H1 (cell line): ENCODE measurements at regions not wholly inside any gene's neighbourhood (a gene's known extent, or its start where the extent isn't known, plus 50 kb on each side); places are given as distances from the start of the nearest gene placed in this dataset.

ENCODE experiments used
- CTCF ChIA-PET: fragments of 300-600 bp; sonication (Branson Sonifier 250); formaldehyde crosslinking; loops from one replicate; lab custom pipeline; 2021; ENCODE audit not compliant: partially characterized antibody; lab: Charles Lee
- POLR2A ChIA-PET: fragments of 300-600 bp; sonication (Branson Sonifier 250); formaldehyde crosslinking; loops from one replicate; lab custom pipeline; 2021; ENCODE audit warnings: inconsistent platforms; ENCODE audit not compliant: partially characterized antibody; lab: Charles Lee
- DNase-seq, 2 experiments: peaks; one replicate each; pipeline versions ENCODE4 v3.0.0 to v3.0.0-alpha.2; 2010 to 2022; ENCODE audit warnings: low spot score in 2 of 2, low read depth in 1 of 2, mixed read lengths in 1 of 2
- FAIRE-seq: peaks from 2 replicates; lab custom pipeline; 2011; peaks lifted over from hg19 to GRCh38; lab: Jason Lieb, UNC
- H2AFZ ChIP-seq: 2 replicates; pipeline ENCODE4 v1.8.1; 2012; ENCODE audit warnings: low read length, inconsistent platforms
- H2AK5ac ChIP-seq: 2 replicates; pipeline ENCODE4 v1.6.1; 2013; ENCODE audit warnings: low read depth, low read length
- H2BK120ac ChIP-seq: replicated peaks from 2 replicates; pipeline ENCODE3; 2013; ENCODE audit warnings: low read depth, low read length, inconsistent platforms
- H2BK12ac ChIP-seq: 2 replicates; pipeline ENCODE4 v1.6.1; 2013; ENCODE audit warnings: low read depth, low read length
- H2BK15ac ChIP-seq: 2 replicates; pipeline ENCODE4 v1.6.1; 2013; ENCODE audit warnings: low read length
- H2BK20ac ChIP-seq: 2 replicates; pipeline ENCODE4 v1.6.1; 2013; ENCODE audit warnings: low read length
- H2BK5ac ChIP-seq: 2 replicates; pipeline ENCODE4 v1.6.1; 2013; ENCODE audit warnings: low read depth, low read length
- H3K14ac ChIP-seq: 2 replicates; pipeline ENCODE4 v1.6.1; 2013; ENCODE audit warnings: inconsistent platforms; ENCODE audit not compliant: insufficient read length
- H3K18ac ChIP-seq: 2 replicates; pipeline ENCODE4 v1.6.1; 2013; ENCODE audit warnings: low read length; ENCODE audit errors: extremely low read depth
- H3K23ac ChIP-seq: 2 replicates; pipeline ENCODE4 v1.6.1; 2013; ENCODE audit warnings: inconsistent platforms; ENCODE audit not compliant: insufficient read length
- H3K23me2 ChIP-seq: 2 replicates; pipeline ENCODE4 v1.6.1; 2013; ENCODE audit warnings: low read depth, low read length
- H3K27ac ChIP-seq: 2 replicates; pipeline ENCODE4 v1.6.1; 2011; ENCODE audit warnings: low read depth, low read length, inconsistent platforms
- H3K27me3 ChIP-seq, 4 experiments: replicated peaks in 1 of 4; 1 replicate in 1 of 4; 2 replicates in 3 of 4; pipeline versions ENCODE4 v1.6.1 to v1.8.1; 2011 to 2013; ENCODE audit warnings: low read length in 3 of 4, mild to moderate bottlenecking in 3 of 4, inconsistent platforms in 2 of 4, mixed read lengths in 2 of 4, moderate library complexity in 1 of 4; ENCODE audit not compliant: control insufficient read depth in 3 of 4, insufficient read depth in 3 of 4; ENCODE audit errors: extremely low read depth in 1 of 4
- H3K36me3 ChIP-seq, 4 experiments: 2 replicates each; pipeline versions ENCODE4 v1.6.1 to v1.8.1; 2011 to 2013; ENCODE audit warnings: mild to moderate bottlenecking in 4 of 4, low read length in 3 of 4, moderate library complexity in 2 of 4, control low read depth in 1 of 4, inconsistent platforms in 1 of 4; ENCODE audit not compliant: insufficient read depth in 4 of 4, control insufficient read depth in 2 of 4
- H3K4ac ChIP-seq: replicated peaks from 2 replicates; pipeline ENCODE3; 2013; ENCODE audit warnings: low read length, low read depth, mixed read lengths, inconsistent platforms; ENCODE audit not compliant: insufficient read length
- H3K4me1 ChIP-seq, 4 experiments: replicated peaks in 1 of 4; 1 replicate in 1 of 4; 2 replicates in 3 of 4; pipeline versions ENCODE4 v1.6.1 to v1.8.1; 2011 to 2013; ENCODE audit warnings: low read length in 3 of 4, inconsistent platforms in 2 of 4, mixed read lengths in 1 of 4; ENCODE audit not compliant: insufficient read depth in 4 of 4, control insufficient read depth in 3 of 4
- H3K4me2 ChIP-seq, 2 experiments: 2 replicates each; pipeline versions ENCODE4 v1.6.1 to v1.8.1; 2011 to 2013; ENCODE audit warnings: low read depth in 2 of 2, low read length in 2 of 2, control low read depth in 1 of 2, inconsistent platforms in 1 of 2, mild to moderate bottlenecking in 1 of 2; ENCODE audit not compliant: insufficient read depth in 1 of 2
- H3K4me3 ChIP-seq, 4 experiments: fragments of 200-600, 300-600 bp in 1 of 4; sonication (generic), shearing (Covaris generic), sonication (Bioruptor Twin) in 1 of 4; 2 replicates each; pipeline versions ENCODE4 v1.5.1 to v1.8.1; 2011 to 2016; ENCODE audit warnings: low read length in 4 of 4, low read depth in 3 of 4, control low read depth in 2 of 4, inconsistent platforms in 2 of 4, mild to moderate bottlenecking in 2 of 4, mixed read lengths in 1 of 4, moderate library complexity in 1 of 4; ENCODE audit not compliant: insufficient read depth in 2 of 4; ENCODE audit errors: extremely low read depth in 1 of 4
- H3K56ac ChIP-seq: replicated peaks from 2 replicates; pipeline ENCODE3; 2013; ENCODE audit warnings: low read depth, mild to moderate bottlenecking, mixed read lengths, low read length, inconsistent platforms; ENCODE audit not compliant: insufficient read length
- H3K79me1 ChIP-seq: 2 replicates; pipeline ENCODE4 v1.6.1; 2013; ENCODE audit warnings: low read depth, low read length, control low read depth
- H3K79me2 ChIP-seq, 2 experiments: 2 replicates each; pipeline versions ENCODE4 v1.6.1 to v1.8.1; 2012 to 2013; ENCODE audit warnings: low read length in 2 of 2, mild to moderate bottlenecking in 2 of 2, inconsistent platforms in 1 of 2; ENCODE audit not compliant: insufficient read depth in 2 of 2, control insufficient read depth in 1 of 2
- H3K9ac ChIP-seq, 4 experiments: replicated peaks in 1 of 4; 1 replicate in 1 of 4; 2 replicates in 3 of 4; pipeline versions ENCODE4 v1.6.1 to v1.8.1; 2011 to 2013; ENCODE audit warnings: low read depth in 3 of 4, low read length in 3 of 4, control low read depth in 2 of 4, mild to moderate bottlenecking in 2 of 4, moderate library complexity in 2 of 4, inconsistent platforms in 1 of 4; ENCODE audit errors: extremely low read depth in 1 of 4
- H3K9me3 ChIP-seq, 2 experiments: 2 replicates each; pipeline versions ENCODE4 v1.6.1 to v1.8.1; 2012 to 2013; ENCODE audit warnings: mild to moderate bottlenecking in 2 of 2, moderate library complexity in 2 of 2, control low read depth in 1 of 2, inconsistent platforms in 1 of 2, low read depth in 1 of 2, low read length in 1 of 2, mixed read lengths in 1 of 2; ENCODE audit not compliant: insufficient read depth in 2 of 2
- H4K20me1 ChIP-seq, 2 experiments: replicated peaks in 1 of 2; 2 replicates each; pipeline versions ENCODE3 to v1.8.1; 2011 to 2013; ENCODE audit warnings: inconsistent platforms in 2 of 2, low read length in 2 of 2, mild to moderate bottlenecking in 1 of 2; ENCODE audit not compliant: insufficient read depth in 2 of 2, control insufficient read depth in 1 of 2
- H4K5ac ChIP-seq: 2 replicates; pipeline ENCODE4 v1.6.1; 2013; ENCODE audit warnings: low read length, low read depth, mixed read lengths, inconsistent platforms; ENCODE audit not compliant: insufficient read length
- H4K8ac ChIP-seq: 2 replicates; pipeline ENCODE4 v1.8.0; 2013; ENCODE audit warnings: mild to moderate bottlenecking, moderate library complexity, low read length, inconsistent platforms; ENCODE audit not compliant: insufficient read depth; ENCODE audit errors: extremely low read depth
- H4K91ac ChIP-seq: replicated peaks from 2 replicates; pipeline ENCODE3; 2013; ENCODE audit warnings: low read length, mixed read lengths, inconsistent platforms; ENCODE audit not compliant: insufficient read length
- ATF3 ChIP-seq: IDR thresholded peaks from 2 replicates; pipeline ENCODE4 v1.6.1; 2011; ENCODE audit warnings: low read depth, mild to moderate bottlenecking, low read length; ENCODE audit not compliant: insufficient read depth
- CHD1 ChIP-seq: IDR thresholded peaks from 2 replicates; pipeline ENCODE4 v1.6.1; 2012; ENCODE audit warnings: low read depth, low read length, improper control_type of control experiment
- EZH2 ChIP-seq: fragments of 200-600 bp; sonication (generic); IDR thresholded peaks from 2 replicates; pipeline ENCODE4 v1.7.1; 2012; ENCODE audit warnings: low read depth, mild to moderate bottlenecking, moderate library complexity, low read length, inconsistent platforms; ENCODE audit not compliant: severe bottlenecking
- FOSL1 ChIP-seq: IDR thresholded peaks from 2 replicates; pipeline ENCODE4 v1.6.1; 2011; ENCODE audit warnings: mild to moderate bottlenecking, low read depth, low read length, moderate library complexity; ENCODE audit not compliant: insufficient read depth
- GABPA ChIP-seq: IDR thresholded peaks from 2 replicates; pipeline ENCODE4 v1.6.1; 2011; ENCODE audit warnings: mild to moderate bottlenecking, low read length, moderate library complexity, borderline replicate concordance; ENCODE audit not compliant: insufficient read depth
- KDM4A ChIP-seq: IDR thresholded peaks from one replicate; pipeline ENCODE4 v1.7.1; 2012; ENCODE audit warnings: low read depth, mild to moderate bottlenecking, moderate library complexity, low read length, inconsistent platforms; ENCODE audit not compliant: severe bottlenecking
- NRF1 ChIP-seq: IDR thresholded peaks from 2 replicates; pipeline ENCODE4 v1.6.1; 2011; ENCODE audit warnings: mild to moderate bottlenecking, low read depth, low read length, improper control_type of control experiment
- PHF8 ChIP-seq: fragments of 200-600 bp; sonication (generic); conservative IDR thresholded peaks from 2 replicates; pipeline ENCODE4 v1.7.1; 2012; ENCODE audit warnings: low read depth, mild to moderate bottlenecking, inconsistent platforms, low read length, moderate library complexity
- RAD21 ChIP-seq, 2 experiments: IDR thresholded peaks in 1 of 2; conservative IDR thresholded peaks in 1 of 2; 2 replicates each; pipeline ENCODE4 v1.6.1; 2011; ENCODE audit warnings: low read depth in 2 of 2, low read length in 2 of 2, improper control_type of control experiment in 1 of 2, inconsistent platforms in 1 of 2, mild to moderate bottlenecking in 1 of 2, moderate library complexity in 1 of 2
- RXRA ChIP-seq: IDR thresholded peaks from 2 replicates; pipeline ENCODE4 v1.6.1; 2011; ENCODE audit warnings: low read depth, mild to moderate bottlenecking, low read length, moderate library complexity; ENCODE audit not compliant: insufficient read depth
- SIN3A ChIP-seq, 2 experiments: IDR thresholded peaks in 1 of 2; conservative IDR thresholded peaks in 1 of 2; 2 replicates each; pipeline ENCODE4 v1.6.1; 2011 to 2012; ENCODE audit warnings: low read length in 2 of 2, improper control_type of control experiment in 1 of 2, low read depth in 1 of 2, mild to moderate bottlenecking in 1 of 2
- SUZ12 ChIP-seq: fragments of 200-600 bp; sonication (generic); IDR thresholded peaks from 2 replicates; pipeline ENCODE4 v1.6.1; 2012; ENCODE audit warnings: mild to moderate bottlenecking, inconsistent platforms, low read length, moderate library complexity, mixed read lengths
- TAF1 ChIP-seq: IDR thresholded peaks from 2 replicates; pipeline ENCODE4 v1.6.1; 2011; ENCODE audit warnings: mild to moderate bottlenecking, low read depth, low read length
- WGBS, 2 experiments: shearing (Covaris generic) in 1 of 2; methylation state at CpG; one replicate each; pipeline versions ENCODE4 v1.1.6 to v1.1.7; 2013 to 2015; ENCODE audit warnings: low lambda C conversion rate in 2 of 2, mixed read lengths in 2 of 2, inconsistent platforms in 1 of 2, low coverage in 1 of 2, missing lambda C conversion rate in 1 of 2; ENCODE audit not compliant: insufficient replicate concordance in 2 of 2, insufficient coverage in 1 of 2, insufficient read length in 1 of 2; ENCODE audit errors: extremely low coverage in 1 of 2, missing lambda C conversion rate in 1 of 2; 5-methylcytosine and 5-hydroxymethylcytosine counted together

DNA sequence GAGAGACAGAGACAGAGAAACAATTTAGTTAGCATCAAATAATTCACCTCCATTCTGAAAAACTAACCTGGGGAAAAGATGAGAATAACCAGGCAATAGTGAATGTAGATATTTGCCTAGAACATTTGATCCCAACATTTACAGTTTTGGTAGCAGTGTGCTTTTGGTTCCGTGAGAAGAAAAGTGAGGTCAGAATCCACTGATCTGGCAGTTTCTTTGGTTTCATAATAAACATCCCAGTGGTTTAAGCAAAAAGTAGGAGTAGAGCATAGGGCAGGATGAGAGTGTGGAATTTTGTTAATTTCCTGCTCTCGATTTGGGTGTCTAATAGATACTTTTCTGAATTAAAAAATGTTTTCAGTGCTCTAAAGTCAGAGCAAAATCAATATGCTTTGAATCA lies 887.0 kb downstream of the NR2F1-AS1 start:
- Histone ChIP-seq H4K5ac (no peak overlapping the region), H2BK120ac (no peak overlapping the region), H4K20me1 (no peaks in the 10 kb centered on the region), H4K91ac (no peak overlapping the region), H3K4ac (no peak overlapping the region), H3K14ac (no peak overlapping the region), H3K4me1 (no peaks in the 10 kb centered on the region), H3K56ac (no peak overlapping the region), H3K36me3 (no peaks in the 10 kb centered on the region), H3K18ac (no peak overlapping the region), H2BK20ac (no peak overlapping the region), H2BK12ac (no peak overlapping the region), H3K9me3 (no peaks in the 10 kb centered on the region), H3K23ac (no peak overlapping the region), H3K79me2 (no peaks in the 10 kb centered on the region), H3K79me1 (no peaks in the 10 kb centered on the region), H2BK5ac (no peak overlapping the region), H3K27ac (no peak overlapping the region), H4K8ac (no peak overlapping the region), H3K23me2 (no peaks in the 10 kb centered on the region), H3K4me2 (no peak overlapping the region), H2AFZ (no peak overlapping the region), H3K9ac (no peak overlapping the region), H2AK5ac (no peak overlapping the region), H3K4me3 (no peak overlapping the region), H3K27me3 (no peaks in the 10 kb centered on the region), H2BK15ac (no peak overlapping the region)
- no peak for DNase-seq
- POLR2A ChIA-PET = no interaction called here
- CTCF ChIA-PET = no interaction called here
- WGBS, 2 experiments = 83% methylated on average over 2 of the region's 2 CpGs; no CpG with 5 or more reads in 1 of the 2 experiments
- FAIRE-seq = no peak
- TF ChIP-seq SIN3A (conservative IDR thresholded peaks at IDR 0.05 in 1 of 2, IDR thresholded peaks at IDR 0.05 in 1 of 2; ENCODE audit: low read depth in 1 of 2, low read length in 2 of 2) (no peak), KDM4A (no peak), RAD21 (IDR thresholded peaks at IDR 0.05 in 1 of 2, conservative IDR thresholded peaks at IDR 0.05 in 1 of 2; ENCODE audit: low read depth in 2 of 2, low read length in 2 of 2) (no peak), ATF3 (no peak), EZH2 (no peak), NRF1 (no peak), FOSL1 (no peak), RXRA (no peak), SUZ12 (no peak), PHF8 (no peak), CHD1 (no peak), TAF1 (no peak), GABPA (no peak)
